Neutrophil (primary cell): ENCODE measurements at regions not wholly inside any gene's neighbourhood (a gene's known extent, or its start where the extent isn't known, plus 50 kb on each side); places are given as distances from the start of the nearest gene placed in this dataset.
"Not testable (repeated sequence)": the region's sequence is repeated elsewhere in the genome, so short reads cannot be mapped to it uniquely, and the experiment has no call there.

Experiments
- H3K27ac ChIP-seq: fragments of 200-600 bp; sonication (generic); 2 replicates; pipeline ENCODE4 v1.5.1; 2016; ENCODE audit warnings: mild to moderate bottlenecking, moderate library complexity
- H3K27me3 ChIP-seq: fragments of 200-600 bp; sonication (generic); 2 replicates; pipeline ENCODE4 v1.6.0; 2016; ENCODE audit warnings: mild to moderate bottlenecking
- H3K36me3 ChIP-seq: fragments of 200-600 bp; sonication (generic); 2 replicates; pipeline ENCODE4 v1.5.1; 2017
- H3K4me1 ChIP-seq, 2 experiments: fragments of 200-600 bp in 1 of 2; sonication (generic) in 1 of 2; 1 replicate in 1 of 2; 2 replicates in 1 of 2; pipeline versions ENCODE4 v1.5.1 to v1.6.1; 2013 to 2016; ENCODE audit warnings: low read depth in 1 of 2, low read length in 1 of 2, mild to moderate bottlenecking in 1 of 2, moderate library complexity in 1 of 2; ENCODE audit not compliant: control insufficient read depth in 1 of 2, insufficient read depth in 1 of 2
- H3K4me3 ChIP-seq, 2 experiments: fragments of 200-600 bp in 1 of 2; sonication (generic) in 1 of 2; 1 replicate in 1 of 2; 2 replicates in 1 of 2; pipeline ENCODE4 v1.5.1; 2013 to 2016; ENCODE audit warnings: low read depth in 1 of 2, low read length in 1 of 2, mild to moderate bottlenecking in 1 of 2, moderate library complexity in 1 of 2
- H3K9me3 ChIP-seq: fragments of 200-600 bp; sonication (generic); 2 replicates; pipeline ENCODE4 v1.5.1; 2016
- TF ChIP-seq, protein P1 (sequence below): fragments of 200-600 bp; sonication (generic); IDR thresholded peaks from 2 replicates; pipeline ENCODE4 v1.5.1; 2016; ENCODE audit warnings: antibody characterized with exemption

DNA sequence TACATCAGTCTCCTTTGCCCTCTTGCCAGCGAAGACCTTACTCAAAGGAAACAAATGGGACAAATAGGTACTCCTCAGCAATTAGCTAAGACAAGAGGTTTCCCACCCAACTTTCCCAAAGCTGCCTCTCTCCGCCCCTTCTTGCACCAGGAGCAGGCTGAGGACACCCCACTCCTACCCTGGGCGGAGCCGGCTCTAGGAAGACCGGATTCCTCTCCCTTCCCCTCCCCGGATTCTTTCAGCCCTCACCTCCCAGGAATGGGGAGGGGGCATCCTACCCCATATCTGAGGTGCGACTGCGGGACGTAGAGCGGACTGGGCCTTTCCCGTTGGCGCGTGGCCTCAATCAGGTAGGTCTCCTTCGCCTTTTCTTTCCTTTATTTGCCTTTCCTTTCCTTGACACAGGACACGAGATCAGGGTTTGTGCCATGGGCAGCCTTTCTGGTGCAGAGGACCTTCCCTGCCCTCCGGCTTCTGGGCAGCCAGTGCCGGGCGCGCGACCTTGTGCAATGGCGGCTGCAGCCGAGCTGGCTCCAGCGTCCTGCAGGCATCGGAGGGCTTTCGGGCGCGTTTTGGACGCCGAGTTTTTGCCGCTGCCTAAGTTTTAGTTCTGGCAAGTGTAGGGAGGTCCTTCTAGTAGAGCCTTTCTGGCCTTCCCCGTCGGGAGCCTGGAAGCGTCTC is 279.9 kb downstream of the PLS3 start:
- H3K36me3 ChIP-seq, H3K9me3 ChIP-seq, H3K4me1 ChIP-seq, H3K27me3 ChIP-seq, H3K27ac ChIP-seq, H3K4me3 ChIP-seq: not testable (repeated sequence)

GRCh38 chrX:115850986-115851385 is 290.0 kb downstream of the PLS3 start:
- H3K4me3 ChIP-seq, H3K27me3 ChIP-seq, H3K27ac ChIP-seq, H3K9me3 ChIP-seq, H3K36me3 ChIP-seq, H3K4me1 ChIP-seq: not testable (repeated sequence)

DNA sequence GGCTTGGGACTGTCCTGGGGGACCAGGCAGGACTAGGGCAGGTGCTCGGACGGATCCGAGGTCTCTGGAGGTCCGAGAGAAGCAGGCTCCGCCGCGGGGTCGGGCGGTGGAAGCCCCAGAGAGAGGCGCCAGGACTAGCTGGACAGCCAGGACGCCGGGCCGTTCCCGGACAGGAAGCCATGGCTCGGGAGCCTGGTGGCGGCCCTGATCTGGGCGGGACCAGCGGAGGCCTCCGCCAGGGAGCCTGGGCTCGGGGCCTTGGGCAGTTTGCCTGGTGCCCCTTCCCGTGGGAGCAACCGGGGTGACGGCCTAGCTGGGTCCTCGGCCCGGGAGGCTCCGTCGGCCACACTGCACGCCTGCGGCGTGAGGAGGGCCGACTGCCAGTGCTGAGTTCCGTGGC is 292.3 kb downstream of the PLS3 start:
- not testable (repeated sequence) for H3K36me3 ChIP-seq, H3K9me3 ChIP-seq, H3K27me3 ChIP-seq, H3K27ac ChIP-seq, H3K4me3 ChIP-seq, H3K4me1 ChIP-seq

DNA sequence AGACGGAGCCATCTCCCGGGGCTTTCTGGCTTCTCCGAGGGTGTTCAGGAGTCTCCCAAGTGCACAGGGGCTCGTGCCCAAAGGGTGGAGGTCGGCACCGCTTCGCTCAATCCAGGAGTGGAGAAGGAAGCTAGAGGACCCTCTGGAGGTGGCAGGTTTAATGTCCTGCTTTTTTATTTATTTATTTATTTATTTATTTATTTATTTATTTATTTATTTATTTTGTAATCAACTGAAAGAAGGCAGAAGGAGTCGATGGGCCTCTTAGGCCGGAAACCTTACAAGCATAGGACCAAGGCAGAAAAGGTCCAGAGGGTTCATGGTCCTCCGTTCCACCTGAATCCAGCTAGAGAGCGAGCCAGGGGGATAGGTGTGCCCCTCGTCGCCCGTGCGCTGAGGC is 289.4 kb upstream of the AGTR2 start:
- not testable (repeated sequence) for H3K4me3 ChIP-seq, H3K27me3 ChIP-seq, H3K36me3 ChIP-seq, H3K4me1 ChIP-seq, H3K27ac ChIP-seq, H3K9me3 ChIP-seq

GRCh38 chrX:115884121-115884520 is 286.4 kb upstream of the AGTR2 start:
- H3K9me3 ChIP-seq, H3K27me3 ChIP-seq: not testable (repeated sequence)

DNA sequence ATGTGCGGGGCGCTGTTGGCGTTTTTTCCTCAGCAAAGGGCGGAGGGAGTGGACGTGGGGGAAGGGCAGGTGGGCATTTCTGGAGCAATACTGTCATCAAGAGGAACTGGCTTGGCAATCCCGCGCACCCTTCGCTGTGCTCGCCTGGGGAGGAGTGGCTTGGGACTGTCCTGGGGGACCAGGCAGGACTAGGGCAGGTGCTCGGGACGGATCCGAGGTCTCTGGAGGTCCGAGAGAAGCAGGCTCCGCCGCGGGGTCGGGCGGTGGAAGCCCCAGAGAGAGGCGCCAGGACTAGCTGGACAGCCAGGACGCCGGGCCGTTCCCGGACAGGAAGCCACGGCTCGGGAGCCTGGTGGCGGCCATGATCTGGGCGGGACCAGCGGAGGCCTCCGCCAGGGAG is 282.5 kb upstream of the AGTR2 start:
- not testable (repeated sequence) for H3K4me1 ChIP-seq, H3K27ac ChIP-seq, H3K36me3 ChIP-seq, H3K9me3 ChIP-seq, H3K27me3 ChIP-seq
- H3K4me3 ChIP-seq: peak overlapping the region in 1 of 2 experiments; percentile 47

More at GRCh38 chrX:115884121-115884520, 286.4 kb upstream of the AGTR2 start:
- not testable (repeated sequence) for H3K36me3 ChIP-seq, H3K4me3 ChIP-seq, H3K27ac ChIP-seq, H3K4me1 ChIP-seq

GRCh38 chrX:115888519-115888918 is 282.0 kb upstream of the AGTR2 start:
- not testable (repeated sequence) for H3K9me3 ChIP-seq, H3K4me3 ChIP-seq, H3K27me3 ChIP-seq

DNA sequence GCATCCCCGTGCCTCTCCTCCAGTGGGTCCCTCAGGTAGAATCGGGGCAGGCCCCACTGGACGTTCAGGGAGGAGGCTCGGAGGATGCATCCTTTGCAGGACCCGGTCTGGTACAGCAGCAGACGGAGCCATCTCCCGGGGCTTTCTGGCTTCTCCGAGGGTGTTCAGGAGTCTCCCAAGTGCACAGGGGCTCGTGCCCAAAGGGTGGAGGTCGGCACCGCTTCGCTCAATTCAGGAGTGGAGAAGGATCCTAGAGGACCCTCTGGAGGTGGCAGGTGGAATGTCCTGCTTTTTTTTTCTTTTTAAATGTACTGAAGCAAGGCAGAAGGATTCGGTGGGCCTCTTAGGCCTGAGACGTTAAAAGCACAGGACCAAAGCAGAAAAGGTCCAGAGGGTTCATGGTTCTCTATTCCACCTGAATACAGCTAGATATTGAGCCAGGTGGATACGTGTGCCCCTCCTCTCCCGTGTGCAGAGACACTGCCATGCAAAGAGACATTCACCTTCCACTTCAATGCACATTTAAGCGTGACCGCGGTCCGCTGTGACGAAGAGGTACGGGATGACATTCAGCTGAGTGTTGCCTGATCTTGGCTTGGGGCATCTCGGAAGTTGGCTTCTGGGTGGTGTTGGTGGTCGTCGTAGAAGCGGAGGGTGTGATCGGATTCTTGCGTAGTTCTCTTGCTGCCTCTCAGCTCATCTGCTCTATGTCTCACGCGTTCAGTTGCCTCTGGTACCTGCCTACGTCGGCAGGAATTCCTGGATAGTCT is 281.2 kb upstream of the AGTR2 start:
- TF ChIP-seq, protein P1, sequence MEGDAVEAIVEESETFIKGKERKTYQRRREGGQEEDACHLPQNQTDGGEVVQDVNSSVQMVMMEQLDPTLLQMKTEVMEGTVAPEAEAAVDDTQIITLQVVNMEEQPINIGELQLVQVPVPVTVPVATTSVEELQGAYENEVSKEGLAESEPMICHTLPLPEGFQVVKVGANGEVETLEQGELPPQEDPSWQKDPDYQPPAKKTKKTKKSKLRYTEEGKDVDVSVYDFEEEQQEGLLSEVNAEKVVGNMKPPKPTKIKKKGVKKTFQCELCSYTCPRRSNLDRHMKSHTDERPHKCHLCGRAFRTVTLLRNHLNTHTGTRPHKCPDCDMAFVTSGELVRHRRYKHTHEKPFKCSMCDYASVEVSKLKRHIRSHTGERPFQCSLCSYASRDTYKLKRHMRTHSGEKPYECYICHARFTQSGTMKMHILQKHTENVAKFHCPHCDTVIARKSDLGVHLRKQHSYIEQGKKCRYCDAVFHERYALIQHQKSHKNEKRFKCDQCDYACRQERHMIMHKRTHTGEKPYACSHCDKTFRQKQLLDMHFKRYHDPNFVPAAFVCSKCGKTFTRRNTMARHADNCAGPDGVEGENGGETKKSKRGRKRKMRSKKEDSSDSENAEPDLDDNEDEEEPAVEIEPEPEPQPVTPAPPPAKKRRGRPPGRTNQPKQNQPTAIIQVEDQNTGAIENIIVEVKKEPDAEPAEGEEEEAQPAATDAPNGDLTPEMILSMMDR: no peak
- H3K27me3 ChIP-seq: no peaks in the 10 kb centered on the region
- H3K4me1 ChIP-seq: peaks cover 0 to 6% of the 10 kb centered on the region in 2 experiments
- H3K9me3 ChIP-seq: peaks cover 3% of the 10 kb centered on the region
- no peak overlapping the region for H3K4me3 ChIP-seq
- no peak overlapping the region for H3K27ac ChIP-seq
- H3K36me3 ChIP-seq: no peaks in the 10 kb centered on the region

More at GRCh38 chrX:115888519-115888918, 282.0 kb upstream of the AGTR2 start:
- H3K27ac ChIP-seq, H3K36me3 ChIP-seq, H3K4me1 ChIP-seq: not testable (repeated sequence)

DNA sequence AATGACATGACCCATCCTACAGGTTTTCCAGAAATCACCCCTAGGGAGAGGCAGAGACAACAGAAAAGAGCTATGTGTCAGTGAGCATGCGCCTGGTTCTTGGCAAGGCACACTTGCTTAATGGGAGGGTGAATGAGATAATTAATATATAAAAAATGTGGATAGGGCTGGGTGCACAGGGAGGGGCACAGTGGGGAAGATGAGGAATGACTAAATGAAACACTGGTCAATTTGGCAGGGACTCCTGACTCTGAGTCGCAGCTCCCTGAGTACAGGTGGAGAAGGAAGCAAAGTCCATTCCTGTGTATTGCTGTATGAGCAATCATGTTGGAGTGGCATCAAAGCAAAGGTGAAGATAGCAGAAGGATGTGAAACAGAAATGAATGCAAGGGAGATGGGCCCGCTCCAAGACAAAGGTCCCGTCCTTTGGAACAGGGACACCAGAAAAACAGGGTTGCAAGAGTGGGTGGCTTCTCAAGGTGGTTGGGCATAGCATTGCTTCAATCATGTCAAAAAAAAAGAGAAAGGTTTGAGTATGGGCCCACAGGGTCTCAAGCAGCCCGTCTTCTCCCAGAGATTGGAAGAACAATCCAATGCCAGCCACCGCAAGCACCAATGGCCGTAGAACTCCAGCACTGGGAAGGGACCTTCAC is 278.4 kb upstream of the AGTR2 start:
- Histone ChIP-seq H3K27me3 (no peaks in the 10 kb centered on the region), H3K9me3 (peaks cover 3% of the 10 kb centered on the region), H3K36me3 (no peaks in the 10 kb centered on the region), H3K4me1 (peaks cover 0 to 6% of the 10 kb centered on the region in 2 experiments), H3K4me3 (no peak overlapping the region), H3K27ac (no peak overlapping the region)
- TF ChIP-seq, protein P1: no peak
